H1 (cell line): ENCODE measurements at regions not wholly inside any gene's neighbourhood (a gene's known extent, or its start where the extent isn't known, plus 50 kb on each side); places are given as distances from the start of the nearest gene placed in this dataset.

ENCODE experiments used
- BRCA1 ChIP-seq: IDR thresholded peaks from 2 replicates; pipeline ENCODE4 v1.6.1; 2012; ENCODE audit warnings: low read depth, low read length, improper control_type of control experiment
- CHD7 ChIP-seq: fragments of 300-600 bp; sonication (generic); IDR thresholded peaks from 2 replicates; pipeline ENCODE4 v1.7.1; 2012; ENCODE audit warnings: low read length, moderate library complexity, mild to moderate bottlenecking, inconsistent platforms; ENCODE audit not compliant: insufficient replicate concordance
- E2F6 ChIP-seq: IDR thresholded peaks from 2 replicates; pipeline ENCODE4 v1.6.1; 2012; ENCODE audit warnings: inconsistent platforms
- JUN ChIP-seq: IDR thresholded peaks from 2 replicates; pipeline ENCODE4 v1.6.1; 2011; ENCODE audit warnings: low read depth, mild to moderate bottlenecking, improper control_type of control experiment, low read length
- MAX ChIP-seq: IDR thresholded peaks from 2 replicates; pipeline ENCODE4 v1.6.1; 2012; ENCODE audit warnings: inconsistent platforms
- SIX5 ChIP-seq: IDR thresholded peaks from 2 replicates; pipeline ENCODE4 v1.6.1; 2011; ENCODE audit warnings: mild to moderate bottlenecking, low read depth, low read length

- TF ChIP-seq SIX5 (no peak), JUN (no peak), CHD7 (no peak), E2F6 (no peak), BRCA1 (no peak), MAX (no peak)
- TF ChIP-seq, all 59 proteins: peak for 0
Observed at GRCh38 chr6:90397047-90397446, 100.4 kb upstream of the BACH2 start (continued).
